GM23338 (cell line): ENCODE measurements at regions not wholly inside any gene's neighbourhood (a gene's known extent, or its start where the extent isn't known, plus 50 kb on each side); places are given as distances from the start of the nearest gene placed in this dataset.

Source experiments
- ATAC-seq: fragments of 200-7000 bp; cut with Tn5 transposase; 3 replicates; pipeline ENCODE4 v1.9.1; 2020
- DNase-seq: peaks from one replicate; pipeline ENCODE4 v3.0.0-alpha.2; 2015; ENCODE audit warnings: low spot score
- H2AFZ ChIP-seq: fragments of 200-600 bp; sonication (generic); 2 replicates; pipeline ENCODE4 v1.8.0; 2016; ENCODE audit warnings: antibody characterized with exemption, mild to moderate bottlenecking, moderate library complexity
- H3F3A ChIP-seq: fragments of 200-600 bp; sonication (generic); replicated peaks from 2 replicates; pipeline ENCODE4 v1.8.0; 2017; ENCODE audit warnings: antibody characterized with exemption, mixed run types, low read depth
- H3K27ac ChIP-seq: fragments of 200-600 bp; sonication (generic); 2 replicates; pipeline ENCODE4 v1.6.1; 2016; ENCODE audit warnings: low read depth
- H3K27me3 ChIP-seq: fragments of 200-600 bp; sonication (generic); 2 replicates; pipeline ENCODE4 v1.8.0; 2016; ENCODE audit warnings: mild to moderate bottlenecking, mixed run types, moderate library complexity; ENCODE audit not compliant: insufficient read depth
- H3K36me3 ChIP-seq: fragments of 200-600 bp; sonication (generic); 2 replicates; pipeline ENCODE4 v1.8.0; 2016; ENCODE audit warnings: mild to moderate bottlenecking; ENCODE audit not compliant: insufficient read depth
- H3K4me1 ChIP-seq: fragments of 200-600 bp; sonication (generic); 2 replicates; pipeline ENCODE4 v1.8.0; 2016; ENCODE audit warnings: mild to moderate bottlenecking, moderate library complexity; ENCODE audit not compliant: insufficient read depth
- H3K4me2 ChIP-seq: fragments of 200-600 bp; sonication (generic); 2 replicates; pipeline ENCODE4 v1.7.1; 2017; ENCODE audit warnings: mixed run types
- H3K4me3 ChIP-seq: fragments of 200-600 bp; sonication (generic); 2 replicates; pipeline ENCODE4 v1.6.1; 2016; ENCODE audit warnings: mixed run types
- H3K79me2 ChIP-seq: fragments of 200-600 bp; sonication (generic); replicated peaks from 2 replicates; pipeline ENCODE4 v1.8.0; 2017; ENCODE audit warnings: mild to moderate bottlenecking; ENCODE audit not compliant: insufficient read depth
- H3K9me2 ChIP-seq: fragments of 200-600 bp; sonication (generic); 2 replicates; pipeline ENCODE4 v1.8.0; 2017; ENCODE audit not compliant: insufficient read depth
- H4K20me1 ChIP-seq: fragments of 200-600 bp; sonication (generic); replicated peaks from 2 replicates; pipeline ENCODE4 v1.8.0; 2017; ENCODE audit warnings: mild to moderate bottlenecking; ENCODE audit not compliant: insufficient read depth
- H3K27ac Mint-ChIP-seq: 2 replicates; pipeline ENCODE4 v1.8.0; 2020; ENCODE audit warnings: inconsistent platforms, mild to moderate bottlenecking, moderate library complexity, mixed read lengths
- H3K27me3 Mint-ChIP-seq: 3 replicates; pipeline ENCODE4 v1.8.0; 2022; ENCODE audit warnings: low read depth, mild to moderate bottlenecking, moderate library complexity, mixed read lengths, inconsistent platforms; ENCODE audit not compliant: insufficient read depth, poor library complexity
- H3K36me3 Mint-ChIP-seq: 3 replicates; pipeline ENCODE4 v1.8.0; 2021; ENCODE audit warnings: low read depth, mild to moderate bottlenecking, inconsistent platforms, moderate library complexity, mixed read lengths
- H3K4me1 Mint-ChIP-seq: 3 replicates; pipeline ENCODE4 v1.8.0; 2020; ENCODE audit warnings: mild to moderate bottlenecking, inconsistent platforms, mixed read lengths
- H3K4me3 Mint-ChIP-seq: 3 replicates; pipeline ENCODE4 v1.8.0; 2021; ENCODE audit warnings: moderate library complexity, mild to moderate bottlenecking, inconsistent platforms, mixed read lengths
- H3K9me3 Mint-ChIP-seq: 3 replicates; pipeline ENCODE4 v1.8.0; 2020; ENCODE audit warnings: moderate library complexity, mild to moderate bottlenecking, inconsistent platforms, mixed read lengths
- CREB1 ChIP-seq: fragments of 250-450 bp; sonication (Bioruptor Pico); IDR thresholded peaks from 2 replicates; pipeline ENCODE4 v1.5.0; 2020; ENCODE audit warnings: low read depth, mild to moderate bottlenecking, moderate library complexity
- CTCF ChIP-seq, 2 experiments: fragments of 200-600 bp in 1 of 2; sonication (generic) in 1 of 2; conservative IDR thresholded peaks; 2 replicates each; pipeline versions ENCODE4 v1.5.1 to v1.6.1; 2016 to 2017; ENCODE audit warnings: antibody characterized with exemption in 2 of 2, low read depth in 2 of 2, mild to moderate bottlenecking in 2 of 2, moderate library complexity in 1 of 2
- ETS1 ChIP-seq: IDR thresholded peaks from 2 replicates; pipeline ENCODE4 v1.6.1; 2016; ENCODE audit warnings: antibody characterized with exemption
- EZH2 ChIP-seq: fragments of 200-600 bp; sonication (generic); IDR thresholded peaks from one replicate; pipeline ENCODE4 v1.8.0; 2017; ENCODE audit warnings: antibody characterized with exemption, mild to moderate bottlenecking, low read depth; ENCODE audit not compliant: unreplicated experiment
- JUNB ChIP-seq: IDR thresholded peaks from one replicate; pipeline ENCODE4 v1.6.1; 2016; ENCODE audit warnings: antibody characterized with exemption; ENCODE audit not compliant: unreplicated experiment
- NANOG ChIP-seq: IDR thresholded peaks from 2 replicates; pipeline ENCODE4 v1.6.1; 2016; ENCODE audit warnings: antibody characterized with exemption, borderline replicate concordance
- STAT1 ChIP-seq: IDR thresholded peaks from one replicate; pipeline ENCODE4 v1.6.1; 2016; ENCODE audit warnings: antibody characterized with exemption; ENCODE audit not compliant: unreplicated experiment
- ZNF114 ChIP-seq: fragments of 250-450 bp; sonication (Bioruptor Pico); IDR thresholded peaks from 2 replicates; pipeline ENCODE4 v1.5.0; 2020; ENCODE audit warnings: mild to moderate bottlenecking, moderate library complexity
- ZNF331 ChIP-seq: fragments of 250-450 bp; sonication (Bioruptor Pico); IDR thresholded peaks from 2 replicates; pipeline ENCODE4 v1.5.0; 2020; ENCODE audit warnings: low read depth, mild to moderate bottlenecking, moderate library complexity
- TF ChIP-seq, protein P1 (sequence below): fragments of 250-450 bp; sonication (Bioruptor Pico); IDR thresholded peaks from 2 replicates; pipeline ENCODE4 v1.5.0; 2020; ENCODE audit warnings: mild to moderate bottlenecking, moderate library complexity

DNA sequence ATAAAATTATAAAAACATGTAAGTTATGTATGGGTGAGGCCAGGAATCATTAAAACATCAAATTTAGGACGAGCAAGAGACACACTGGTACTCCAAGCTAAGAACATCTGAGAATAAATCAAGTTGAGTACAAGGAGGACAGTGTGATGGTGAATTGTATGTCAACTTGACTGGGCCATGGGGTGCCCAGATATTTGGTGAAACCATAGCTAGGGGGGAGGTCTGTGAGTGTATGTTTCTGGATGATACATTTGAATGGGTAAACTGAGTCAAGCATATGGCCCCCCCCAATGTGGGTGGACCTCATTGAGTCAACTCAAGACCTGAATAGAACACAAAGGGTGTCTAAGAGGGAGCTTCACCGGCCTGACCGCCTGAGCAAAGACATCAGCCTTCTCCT, 115.3 kb upstream of the BCOR start:
- Histone ChIP-seq H2AFZ (no peak overlapping the region), H3K4me1 (no peaks in the 10 kb centered on the region), H3K27me3 (no peaks in the 10 kb centered on the region), H3F3A (no peaks in the 10 kb centered on the region), H3K9me2 (no peaks in the 10 kb centered on the region), H3K36me3 (no peaks in the 10 kb centered on the region), H4K20me1 (no peaks in the 10 kb centered on the region), H3K4me3 (no peak overlapping the region), H3K79me2 (no peaks in the 10 kb centered on the region), H3K4me2 (no peak overlapping the region), H3K27ac (no peak overlapping the region)
- H3K9me3 Mint-ChIP-seq, result peaks cover 12% of the 10 kb centered on the region
- no peak overlapping the region for H3K27ac Mint-ChIP-seq
- TF ChIP-seq ZNF331 (no peak), JUNB (no peak), NANOG (no peak), EZH2 (no peak), CTCF (conservative IDR thresholded peaks at IDR 0.05; ENCODE audit: low read depth in 2 of 2) (no peak), ETS1 (no peak), ZNF114 (no peak), CREB1 (no peak), STAT1 (no peak)
- TF ChIP-seq, protein P1, sequence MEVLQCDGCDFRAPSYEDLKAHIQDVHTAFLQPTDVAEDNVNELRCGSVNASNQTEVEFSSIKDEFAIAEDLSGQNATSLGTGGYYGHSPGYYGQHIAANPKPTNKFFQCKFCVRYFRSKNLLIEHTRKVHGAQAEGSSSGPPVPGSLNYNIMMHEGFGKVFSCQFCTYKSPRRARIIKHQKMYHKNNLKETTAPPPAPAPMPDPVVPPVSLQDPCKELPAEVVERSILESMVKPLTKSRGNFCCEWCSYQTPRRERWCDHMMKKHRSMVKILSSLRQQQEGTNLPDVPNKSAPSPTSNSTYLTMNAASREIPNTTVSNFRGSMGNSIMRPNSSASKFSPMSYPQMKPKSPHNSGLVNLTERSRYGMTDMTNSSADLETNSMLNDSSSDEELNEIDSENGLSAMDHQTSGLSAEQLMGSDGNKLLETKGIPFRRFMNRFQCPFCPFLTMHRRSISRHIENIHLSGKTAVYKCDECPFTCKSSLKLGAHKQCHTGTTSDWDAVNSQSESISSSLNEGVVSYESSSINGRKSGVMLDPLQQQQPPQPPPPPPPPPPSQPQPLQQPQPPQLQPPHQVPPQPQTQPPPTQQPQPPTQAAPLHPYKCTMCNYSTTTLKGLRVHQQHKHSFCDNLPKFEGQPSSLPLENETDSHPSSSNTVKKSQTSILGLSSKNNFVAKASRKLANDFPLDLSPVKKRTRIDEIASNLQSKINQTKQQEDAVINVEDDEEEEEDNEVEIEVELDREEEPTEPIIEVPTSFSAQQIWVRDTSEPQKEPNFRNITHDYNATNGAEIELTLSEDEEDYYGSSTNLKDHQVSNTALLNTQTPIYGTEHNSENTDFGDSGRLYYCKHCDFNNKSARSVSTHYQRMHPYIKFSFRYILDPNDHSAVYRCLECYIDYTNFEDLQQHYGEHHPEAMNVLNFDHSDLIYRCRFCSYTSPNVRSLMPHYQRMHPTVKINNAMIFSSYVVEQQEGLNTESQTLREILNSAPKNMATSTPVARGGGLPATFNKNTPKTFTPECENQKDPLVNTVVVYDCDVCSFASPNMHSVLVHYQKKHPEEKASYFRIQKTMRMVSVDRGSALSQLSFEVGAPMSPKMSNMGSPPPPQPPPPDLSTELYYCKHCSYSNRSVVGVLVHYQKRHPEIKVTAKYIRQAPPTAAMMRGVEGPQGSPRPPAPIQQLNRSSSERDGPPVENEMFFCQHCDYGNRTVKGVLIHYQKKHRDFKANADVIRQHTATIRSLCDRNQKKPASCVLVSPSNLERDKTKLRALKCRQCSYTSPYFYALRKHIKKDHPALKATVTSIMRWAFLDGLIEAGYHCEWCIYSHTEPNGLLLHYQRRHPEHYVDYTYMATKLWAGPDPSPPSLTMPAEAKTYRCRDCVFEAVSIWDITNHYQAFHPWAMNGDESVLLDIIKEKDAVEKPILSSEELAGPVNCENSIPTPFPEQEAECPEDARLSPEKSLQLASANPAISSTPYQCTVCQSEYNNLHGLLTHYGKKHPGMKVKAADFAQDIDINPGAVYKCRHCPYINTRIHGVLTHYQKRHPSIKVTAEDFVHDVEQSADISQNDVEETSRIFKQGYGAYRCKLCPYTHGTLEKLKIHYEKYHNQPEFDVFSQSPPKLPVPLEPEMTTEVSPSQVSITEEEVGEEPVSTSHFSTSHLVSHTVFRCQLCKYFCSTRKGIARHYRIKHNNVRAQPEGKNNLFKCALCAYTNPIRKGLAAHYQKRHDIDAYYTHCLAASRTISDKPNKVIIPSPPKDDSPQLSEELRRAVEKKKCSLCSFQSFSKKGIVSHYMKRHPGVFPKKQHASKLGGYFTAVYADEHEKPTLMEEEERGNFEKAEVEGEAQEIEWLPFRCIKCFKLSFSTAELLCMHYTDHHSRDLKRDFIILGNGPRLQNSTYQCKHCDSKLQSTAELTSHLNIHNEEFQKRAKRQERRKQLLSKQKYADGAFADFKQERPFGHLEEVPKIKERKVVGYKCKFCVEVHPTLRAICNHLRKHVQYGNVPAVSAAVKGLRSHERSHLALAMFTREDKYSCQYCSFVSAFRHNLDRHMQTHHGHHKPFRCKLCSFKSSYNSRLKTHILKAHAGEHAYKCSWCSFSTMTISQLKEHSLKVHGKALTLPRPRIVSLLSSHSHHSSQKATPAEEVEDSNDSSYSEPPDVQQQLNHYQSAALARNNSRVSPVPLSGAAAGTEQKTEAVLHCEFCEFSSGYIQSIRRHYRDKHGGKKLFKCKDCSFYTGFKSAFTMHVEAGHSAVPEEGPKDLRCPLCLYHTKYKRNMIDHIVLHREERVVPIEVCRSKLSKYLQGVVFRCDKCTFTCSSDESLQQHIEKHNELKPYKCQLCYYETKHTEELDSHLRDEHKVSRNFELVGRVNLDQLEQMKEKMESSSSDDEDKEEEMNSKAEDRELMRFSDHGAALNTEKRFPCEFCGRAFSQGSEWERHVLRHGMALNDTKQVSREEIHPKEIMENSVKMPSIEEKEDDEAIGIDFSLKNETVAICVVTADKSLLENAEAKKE (CRISPR knock-in tag), result no peak
- ATAC-seq, result no peak
- H3K27me3 Mint-ChIP-seq, result peaks cover 4% of the 10 kb centered on the region
- no peak for DNase-seq
- no peaks in the 10 kb centered on the region for H3K36me3 Mint-ChIP-seq
- H3K4me1 Mint-ChIP-seq, result no peaks in the 10 kb centered on the region
- no peak overlapping the region for H3K4me3 Mint-ChIP-seq
